Ascending aorta (tissue), 2 donors: ENCODE measurements at regions not wholly inside any gene's neighbourhood (a gene's known extent, or its start where the extent isn't known, plus 50 kb on each side); places are given as distances from the start of the nearest gene placed in this dataset.
A peak's percentile ranks its signal among the peaks of the same experiment; 100 is the strongest.

Experiments
- DNase-seq, 2 donors: peaks; one replicate each; pipeline ENCODE4 v3.0.0-alpha.2; 2019; ENCODE audit warnings: low spot score in 2 of 2
- H3K27ac ChIP-seq, 2 donors: fragments of 200-600 bp; sonication (generic); one replicate each; pipeline ENCODE4 v1.5.1; 2016 to 2017; ENCODE audit warnings: mild to moderate bottlenecking in 1 of 2
- H3K27me3 ChIP-seq: fragments of 200-600 bp; sonication (generic); one replicate; pipeline ENCODE4 v1.5.1; 2017
- H3K36me3 ChIP-seq, 2 donors: fragments of 200-600 bp; sonication (generic); one replicate each; pipeline ENCODE4 v1.5.1; 2016
- H3K4me1 ChIP-seq, 2 donors: fragments of 200-600 bp; sonication (generic); one replicate each; pipeline ENCODE4 v1.5.1; 2016 to 2017; ENCODE audit warnings: mild to moderate bottlenecking in 1 of 2
- H3K4me3 ChIP-seq, 2 donors: fragments of 200-600 bp; sonication (generic); one replicate each; pipeline ENCODE4 v1.5.1; 2016 to 2017; ENCODE audit warnings: mild to moderate bottlenecking in 1 of 2
- H3K9me3 ChIP-seq, 2 donors: fragments of 200-600 bp; sonication (generic); one replicate each; pipeline ENCODE4 v1.5.1; 2016
- intact Hi-C: fragments of 100-400 bp; cut with DNase I; formaldehyde crosslinking; loops from one replicate; pipeline ENCODE4 v1.15.1; 2023
- TF ChIP-seq, protein P1 (sequence below), 3 experiments: fragments of 200-600 bp in 2 of 3; fragments of 450-650 bp in 1 of 3; sonication (generic) in 2 of 3; IDR thresholded peaks; one replicate each; pipeline ENCODE4 v1.5.1; 2016 to 2019; ENCODE audit warnings: antibody characterized with exemption in 3 of 3, mild to moderate bottlenecking in 1 of 3, moderate library complexity in 1 of 3

GRCh38 chr9:95726756-95727155 lies 148.7 kb upstream of the ERCC6L2 start:
- intact Hi-C loops: loop anchor here (1.0 to 10.0 kb wide), 3 partner anchors 178 to 493 kb away; no protein-coding TSS in a partner anchor
- Histone ChIP-seq H3K9me3 (no peaks in the 10 kb centered on the region), H3K4me3 (no peak overlapping the region), H3K27ac (no peak overlapping the region), H3K36me3 (no peaks in the 10 kb centered on the region), H3K27me3 (no peaks in the 10 kb centered on the region), H3K4me1 (no peaks in the 10 kb centered on the region)
- TF ChIP-seq, protein P1, sequence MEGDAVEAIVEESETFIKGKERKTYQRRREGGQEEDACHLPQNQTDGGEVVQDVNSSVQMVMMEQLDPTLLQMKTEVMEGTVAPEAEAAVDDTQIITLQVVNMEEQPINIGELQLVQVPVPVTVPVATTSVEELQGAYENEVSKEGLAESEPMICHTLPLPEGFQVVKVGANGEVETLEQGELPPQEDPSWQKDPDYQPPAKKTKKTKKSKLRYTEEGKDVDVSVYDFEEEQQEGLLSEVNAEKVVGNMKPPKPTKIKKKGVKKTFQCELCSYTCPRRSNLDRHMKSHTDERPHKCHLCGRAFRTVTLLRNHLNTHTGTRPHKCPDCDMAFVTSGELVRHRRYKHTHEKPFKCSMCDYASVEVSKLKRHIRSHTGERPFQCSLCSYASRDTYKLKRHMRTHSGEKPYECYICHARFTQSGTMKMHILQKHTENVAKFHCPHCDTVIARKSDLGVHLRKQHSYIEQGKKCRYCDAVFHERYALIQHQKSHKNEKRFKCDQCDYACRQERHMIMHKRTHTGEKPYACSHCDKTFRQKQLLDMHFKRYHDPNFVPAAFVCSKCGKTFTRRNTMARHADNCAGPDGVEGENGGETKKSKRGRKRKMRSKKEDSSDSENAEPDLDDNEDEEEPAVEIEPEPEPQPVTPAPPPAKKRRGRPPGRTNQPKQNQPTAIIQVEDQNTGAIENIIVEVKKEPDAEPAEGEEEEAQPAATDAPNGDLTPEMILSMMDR (IDR thresholded peaks at IDR 0.05): peak; percentile 55 to 73 (median 66)
- no peak for DNase-seq

- Histone ChIP-seq H3K4me1 (no peaks in the 10 kb centered on the region), H3K27me3 (no peaks in the 10 kb centered on the region), H3K27ac (no peak overlapping the region), H3K9me3 (no peaks in the 10 kb centered on the region), H3K36me3 (no peaks in the 10 kb centered on the region), H3K4me3 (no peak overlapping the region)
- TF ChIP-seq, protein P1 (IDR thresholded peaks at IDR 0.05): no peak
- intact Hi-C loops: loop anchor here (5.0 to 10.0 kb wide), 2 partner anchors 180 to 337 kb away; no protein-coding TSS in a partner anchor
- no peak for DNase-seq
Observed at GRCh38 chr9:95725045-95725444, 150.4 kb upstream of the ERCC6L2 start.

- H3K27me3 ChIP-seq: no peaks in the 10 kb centered on the region
- no peak for DNase-seq
- intact Hi-C loops: loop anchor here (10.0 kb wide), 1 partner anchor 180 kb away; no protein-coding TSS in a partner anchor
- no peaks in the 10 kb centered on the region for H3K36me3 ChIP-seq
- H3K4me3 ChIP-seq: no peak overlapping the region
- no peaks in the 10 kb centered on the region for H3K4me1 ChIP-seq
- H3K27ac ChIP-seq: no peak overlapping the region
- TF ChIP-seq, protein P1 (IDR thresholded peaks at IDR 0.05): no peak
- H3K9me3 ChIP-seq: no peaks in the 10 kb centered on the region
Observed at GRCh38 chr9:95724253-95724991, 151.1 kb upstream of the ERCC6L2 start.

- H3K36me3 ChIP-seq: no peaks in the 10 kb centered on the region
- no peak overlapping the region for H3K4me3 ChIP-seq
- H3K9me3 ChIP-seq: no peaks in the 10 kb centered on the region
- no peaks in the 10 kb centered on the region for H3K27me3 ChIP-seq
- TF ChIP-seq, protein P1 (IDR thresholded peaks at IDR 0.05): no peak
- H3K27ac ChIP-seq: no peak overlapping the region
- no peak for DNase-seq
- intact Hi-C loops: loop anchor here (10.0 kb wide), 1 partner anchor 183 kb away; no protein-coding TSS in a partner anchor
- no peaks in the 10 kb centered on the region for H3K4me1 ChIP-seq
Observed at GRCh38 chr9:95722141-95722540, 153.3 kb upstream of the ERCC6L2 start.

DNA sequence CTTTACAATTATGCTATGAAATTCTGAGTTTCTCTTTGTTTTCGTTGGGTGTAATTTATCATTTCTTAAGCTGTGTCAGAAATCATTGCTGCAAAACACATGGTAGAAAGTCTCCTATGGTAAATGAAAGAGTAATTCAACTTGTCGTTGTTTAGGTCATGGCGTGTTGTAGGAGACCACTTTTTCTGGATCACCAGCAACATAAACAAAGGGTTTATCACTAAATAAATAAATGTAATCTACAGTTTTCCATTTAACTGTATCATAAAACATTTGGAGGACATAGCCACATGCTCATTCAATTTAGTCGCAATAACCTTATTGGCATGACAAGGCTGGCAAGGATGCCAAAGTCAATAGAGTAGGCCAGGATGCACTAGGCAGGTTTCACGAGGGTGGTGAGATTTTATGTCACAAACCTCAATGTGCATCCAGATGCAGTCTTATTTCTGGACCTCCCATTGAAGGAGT lies 154.4 kb upstream of the ERCC6L2 start:
- intact Hi-C loops: loop anchor here (10.0 kb wide), 1 partner anchor 184 kb away; no protein-coding TSS in a partner anchor
- H3K4me3 ChIP-seq: no peak overlapping the region
- no peaks in the 10 kb centered on the region for H3K36me3 ChIP-seq
- H3K27me3 ChIP-seq: no peaks in the 10 kb centered on the region
- no peaks in the 10 kb centered on the region for H3K9me3 ChIP-seq
- TF ChIP-seq, protein P1 (IDR thresholded peaks at IDR 0.05): no peak
- H3K27ac ChIP-seq: no peak overlapping the region
- DNase-seq: no peak
- H3K4me1 ChIP-seq: no peaks in the 10 kb centered on the region
